ENCODE measurements at regions not wholly inside any gene's neighbourhood (a gene's known extent, or its start where the extent isn't known, plus 50 kb on each side); places are given as distances from the start of the nearest gene placed in this dataset.

- H3K4me1 Mint-ChIP-seq = peaks cover 11% of the 10 kb centered on the region
Measured at GRCh38 chr3:72289692-72290071, 504.7 kb upstream of the PROK2 start.

GRCh38 chr3:72288955-72289691 is 504.2 kb upstream of the PROK2 start:
- Histone ChIP-seq H3K9me2 (ENCODE audit: insufficient read depth) (no peaks in the 10 kb centered on the region), H3K27ac (ENCODE audit: low read depth) (no peak overlapping the region), H3K4me2 (no peak overlapping the region), H2AFZ (peak overlapping the region; percentile 83), H3K4me1 (ENCODE audit: insufficient read depth) (no peaks in the 10 kb centered on the region), H3F3A (replicated peaks; ENCODE audit: low read depth) (no peaks in the 10 kb centered on the region), H3K27me3 (ENCODE audit: insufficient read depth) (no peaks in the 10 kb centered on the region), H4K20me1 (replicated peaks; ENCODE audit: insufficient read depth) (no peaks in the 10 kb centered on the region), H3K4me3 (no peak overlapping the region), H3K79me2 (replicated peaks; ENCODE audit: insufficient read depth) (no peaks in the 10 kb centered on the region), H3K36me3 (ENCODE audit: insufficient read depth) (no peaks in the 10 kb centered on the region)
- ATAC-seq (peak; percentile 51), DNase-seq (ENCODE audit: low spot score) (peak; percentile 20)
- H3K4me3 Mint-ChIP-seq = no peak overlapping the region
- no peaks in the 10 kb centered on the region for H3K9me3 Mint-ChIP-seq
- H3K27ac Mint-ChIP-seq = no peak overlapping the region
- H3K27me3 Mint-ChIP-seq (ENCODE audit: insufficient read depth, low read depth, poor library complexity) = peaks cover 15% of the 10 kb centered on the region
- H3K36me3 Mint-ChIP-seq (ENCODE audit: low read depth) = no peaks in the 10 kb centered on the region
- peaks cover 11% of the 10 kb centered on the region for H3K4me1 Mint-ChIP-seq
- TF ChIP-seq ZNF462 (CRISPR knock-in tag; IDR thresholded peaks at IDR 0.05) = no peak
- no peak for TF ChIP-seq CREB1 (CRISPR knock-in tag; IDR thresholded peaks at IDR 0.05; ENCODE audit: low read depth)
- no peak for TF ChIP-seq JUNB (IDR thresholded peaks at IDR 0.05; ENCODE audit: unreplicated experiment)
- TF ChIP-seq EZH2phosphoT487 (IDR thresholded peaks at IDR 0.05; ENCODE audit: unreplicated experiment) = no peak
- no peak for TF ChIP-seq EZH2 (IDR thresholded peaks at IDR 0.05; ENCODE audit: low read depth, unreplicated experiment)
- TF ChIP-seq ETS1 (IDR thresholded peaks at IDR 0.05) = no peak
- no peak for TF ChIP-seq CTCF (conservative IDR thresholded peaks at IDR 0.05; ENCODE audit: low read depth in 2 of 2)
- TF ChIP-seq ZNF331 (CRISPR knock-in tag; IDR thresholded peaks at IDR 0.05; ENCODE audit: low read depth) = no peak
- TF ChIP-seq ZNF114 (CRISPR knock-in tag; IDR thresholded peaks at IDR 0.05) = no peak
- TF ChIP-seq STAT1 (IDR thresholded peaks at IDR 0.05; ENCODE audit: unreplicated experiment) = no peak
- TF ChIP-seq NANOG (IDR thresholded peaks at IDR 0.05; ENCODE audit: borderline replicate concordance) = no peak
- no peak for TF ChIP-seq POLR2AphosphoS5 (IDR thresholded peaks at IDR 0.05; ENCODE audit: low read depth)

More at GRCh38 chr3:72289692-72290071, 504.7 kb upstream of the PROK2 start:
- peak overlapping the region; percentile 83 for H2AFZ ChIP-seq
- H3K9me2 ChIP-seq (ENCODE audit: insufficient read depth) = no peaks in the 10 kb centered on the region
- Mint-ChIP-seq H3K36me3 (ENCODE audit: low read depth) (no peaks in the 10 kb centered on the region), H3K27me3 (ENCODE audit: insufficient read depth, low read depth, poor library complexity) (peaks cover 15% of the 10 kb centered on the region), H3K9me3 (no peaks in the 10 kb centered on the region), H3K27ac (no peak overlapping the region), H3K4me3 (no peak overlapping the region)
- no peak overlapping the region for H3K4me2 ChIP-seq
- no peaks in the 10 kb centered on the region for H3K36me3 ChIP-seq (ENCODE audit: insufficient read depth)
- H3K4me3 ChIP-seq = no peak overlapping the region
- DNase-seq (ENCODE audit: low spot score) (no peak), ATAC-seq (no peak)
- no peak overlapping the region for H3K27ac ChIP-seq (ENCODE audit: low read depth)
- H4K20me1 ChIP-seq (replicated peaks; ENCODE audit: insufficient read depth) = no peaks in the 10 kb centered on the region
- no peaks in the 10 kb centered on the region for H3K79me2 ChIP-seq (replicated peaks; ENCODE audit: insufficient read depth)
- TF ChIP-seq EZH2phosphoT487 (IDR thresholded peaks at IDR 0.05; ENCODE audit: unreplicated experiment) = no peak
- no peaks in the 10 kb centered on the region for H3K4me1 ChIP-seq (ENCODE audit: insufficient read depth)
- no peaks in the 10 kb centered on the region for H3K27me3 ChIP-seq (ENCODE audit: insufficient read depth)
- H3F3A ChIP-seq (replicated peaks; ENCODE audit: low read depth) = no peaks in the 10 kb centered on the region
